HepG2 (cell line): ENCODE measurements at regions not wholly inside any gene's neighbourhood (a gene's known extent, or its start where the extent isn't known, plus 50 kb on each side); places are given as distances from the start of the nearest gene placed in this dataset.
A peak's percentile ranks its signal among the peaks of the same experiment; 100 is the strongest.

ENCODE experiments used
- ATAC-seq: fragments of 200-7000 bp; cut with Tn5 transposase; 3 replicates; pipeline ENCODE4 v1.9.1; 2020; ENCODE audit warnings: mild to moderate bottlenecking, moderate library complexity
- BruUV-seq: library from RNA; stranded (reverse); fragments of 400-500 nt; replicated peaks from 2 replicates; lab custom pipeline; 2021; lab: Mats Ljungman, UMichigan
- CTCF ChIA-PET: fragments of 300-600 bp; formaldehyde crosslinking; extraction: SDS; loops from one replicate; lab custom pipeline; 2021; ENCODE audit warnings: low total read pairs, inconsistent platforms, low intra/inter-chr PET ratio; lab: Yijun Ruan, JAX
- POLR2A ChIA-PET: fragments of 350-600 bp; sonication (Branson Sonifier 250); formaldehyde crosslinking; loops from one replicate; lab custom pipeline; 2020; ENCODE audit warnings: antibody characterized with exemption, inconsistent platforms; lab: Yijun Ruan, JAX
- DNase-seq: peaks from one replicate; pipeline ENCODE4 v3.0.0-alpha.2; 2015; ENCODE audit warnings: low spot score
- FAIRE-seq: peaks from 3 replicates; lab custom pipeline; 2011; peaks lifted over from hg19 to GRCh38; lab: Jason Lieb, UNC
- H2AFZ ChIP-seq: one replicate; pipeline ENCODE4 v1.6.1; 2011; ENCODE audit warnings: low read length, inconsistent platforms
- H3K27ac ChIP-seq: fragments of 300-600 bp; 3 replicates; pipeline ENCODE4 v1.8.0; 2011; ENCODE audit warnings: mixed run types, mild to moderate bottlenecking, mixed read lengths, low read length, inconsistent platforms; ENCODE audit not compliant: insufficient read depth; ENCODE audit errors: extremely low read length
- H3K27me3 ChIP-seq, 2 experiments: fragments of 200-600 bp in 1 of 2; 2 replicates in 1 of 2; 3 replicates in 1 of 2; pipeline versions ENCODE4 v1.6.0 to v1.8.0; 2011; ENCODE audit warnings: low read length in 2 of 2, mild to moderate bottlenecking in 2 of 2, moderate library complexity in 2 of 2, inconsistent platforms in 1 of 2; ENCODE audit not compliant: insufficient read depth in 2 of 2, control insufficient read depth in 1 of 2
- H3K36me3 ChIP-seq, 2 experiments: fragments of 200-600 bp in 1 of 2; replicated peaks in 1 of 2; 2 replicates in 1 of 2; 3 replicates in 1 of 2; pipeline versions ENCODE4 v1.5.1 to v1.8.0; 2011; ENCODE audit warnings: low read length in 2 of 2, inconsistent platforms in 1 of 2; ENCODE audit not compliant: insufficient read depth in 2 of 2, control insufficient read depth in 1 of 2
- H3K4me1 ChIP-seq: 2 replicates; pipeline ENCODE4 v1.5.1; 2012; ENCODE audit warnings: low read length, inconsistent platforms; ENCODE audit not compliant: insufficient read depth
- H3K4me2 ChIP-seq: 2 replicates; pipeline ENCODE4 v1.6.0; 2011; ENCODE audit warnings: low read depth, low read length, inconsistent platforms
- H3K4me3 ChIP-seq, 3 experiments: fragments of 200-600 bp in 1 of 3; sonication (generic), shearing (Covaris generic) in 1 of 3; replicated peaks in 1 of 3; 2 replicates each; pipeline ENCODE4 v1.5.1; 2011 to 2016; ENCODE audit warnings: low read length in 3 of 3, inconsistent platforms in 2 of 3, low read depth in 2 of 3, mild to moderate bottlenecking in 2 of 3, control low read depth in 1 of 3, mixed read lengths in 1 of 3; ENCODE audit not compliant: insufficient read depth in 1 of 3
- H3K79me2 ChIP-seq: one replicate; pipeline ENCODE4 v1.6.1; 2011; ENCODE audit warnings: low read length, inconsistent platforms; ENCODE audit not compliant: insufficient read depth
- H3K9ac ChIP-seq: 2 replicates; pipeline ENCODE4 v1.6.0; 2011; ENCODE audit warnings: mild to moderate bottlenecking, low read depth, low read length, inconsistent platforms; ENCODE audit not compliant: insufficient read depth
- H3K9me3 ChIP-seq: 2 replicates; pipeline ENCODE4 v1.5.1; 2012; ENCODE audit warnings: mild to moderate bottlenecking, low read length
- H4K20me1 ChIP-seq: 2 replicates; pipeline ENCODE4 v1.6.0; 2011; ENCODE audit warnings: inconsistent platforms, mild to moderate bottlenecking, low read length, moderate library complexity; ENCODE audit not compliant: insufficient read depth
- IRF1 ChIP-seq: sonication (generic); formaldehyde crosslinking; IDR thresholded peaks from 2 replicates; pipeline ENCODE4 v1.4.0; 2020; ENCODE audit warnings: low read depth, mild to moderate bottlenecking, missing genetic modification reagents
- LRRFIP1 ChIP-seq: sonication (generic); formaldehyde crosslinking; conservative IDR thresholded peaks from 2 replicates; pipeline ENCODE4 v1.4.0; 2020; ENCODE audit warnings: missing genetic modification reagents
- MAF1 ChIP-seq: sonication (generic); formaldehyde crosslinking; IDR thresholded peaks from 2 replicates; pipeline ENCODE4 v1.5.0; 2020; ENCODE audit warnings: missing genetic modification reagents, borderline replicate concordance
- MAFF ChIP-seq: IDR thresholded peaks from 2 replicates; pipeline ENCODE4 v1.6.1; 2011; ENCODE audit warnings: low read depth, low read length, improper control_type of control experiment
- MAFK ChIP-seq, 2 experiments: IDR thresholded peaks in 1 of 2; conservative IDR thresholded peaks in 1 of 2; 2 replicates each; pipeline ENCODE4 v1.6.1; 2011; ENCODE audit warnings: improper control_type of control experiment in 2 of 2, low read length in 2 of 2
- TBP ChIP-seq: sonication (generic); formaldehyde crosslinking; IDR thresholded peaks from 2 replicates; pipeline ENCODE4 v1.5.0; 2020; ENCODE audit warnings: missing genetic modification reagents
- ZFY ChIP-seq: sonication (generic); formaldehyde crosslinking; IDR thresholded peaks from 2 replicates; pipeline ENCODE4 v1.4.0; 2020; ENCODE audit warnings: missing genetic modification reagents
- ZNF12 ChIP-seq: sonication (generic); formaldehyde crosslinking; IDR thresholded peaks from 2 replicates; pipeline ENCODE4 v1.5.0; 2020; ENCODE audit warnings: missing genetic modification reagents
- ZNF230 ChIP-seq: sonication (generic); formaldehyde crosslinking; IDR thresholded peaks from 2 replicates; pipeline ENCODE4 v1.4.0; 2020; ENCODE audit warnings: mild to moderate bottlenecking, missing genetic modification reagents
- ZNF367 ChIP-seq: sonication (generic); formaldehyde crosslinking; IDR thresholded peaks from 2 replicates; pipeline ENCODE4 v1.4.0; 2020; ENCODE audit warnings: missing genetic modification reagents, borderline replicate concordance
- in situ Hi-C: cut with HindIII; loops from 2 replicates; pipeline ENCODE4 v1.10.0; 2017; ENCODE audit warnings: low pct_unique_long_range_greater_than_20kb; ENCODE audit not compliant: extremely low pct_ligation_motif_present
- intact Hi-C: fragments of 100-400 bp; cut with micrococcal nuclease; formaldehyde crosslinking; loops from one replicate; pipeline ENCODE4 v1.10.0; 2022; ENCODE audit not compliant: unreplicated experiment
- TF ChIP-seq, protein P1 (sequence below): sonication (generic); formaldehyde crosslinking; IDR thresholded peaks from 2 replicates; pipeline ENCODE4 v1.5.0; 2020; ENCODE audit warnings: missing genetic modification reagents, mild to moderate bottlenecking, borderline replicate concordance
- TF ChIP-seq, protein P2 (sequence below), 2 experiments: sonication (generic) in 1 of 2; formaldehyde crosslinking in 1 of 2; IDR thresholded peaks; 2 replicates each; pipeline versions ENCODE4 v1.6.1 to v1.9.0; 2014 to 2022; ENCODE audit warnings: antibody characterized with exemption in 1 of 2, borderline replicate concordance in 1 of 2, inconsistent platforms in 1 of 2, low read depth in 1 of 2, missing genetic modification reagents in 1 of 2

- Histone ChIP-seq H3K27me3 (no peaks in the 10 kb centered on the region), H3K27ac (no peak overlapping the region), H3K9ac (no peak overlapping the region), H3K4me3 (no peak overlapping the region), H3K4me1 (no peaks in the 10 kb centered on the region), H2AFZ (no peak overlapping the region), H3K4me2 (no peak overlapping the region), H3K79me2 (no peaks in the 10 kb centered on the region), H3K36me3 (no peaks in the 10 kb centered on the region), H4K20me1 (no peaks in the 10 kb centered on the region), H3K9me3 (no peaks in the 10 kb centered on the region)
- ChIA-PET CTCF (no interaction called here), POLR2A (no interaction called here)
- peak; percentile 95 to 98 for TF ChIP-seq MAFK (conservative IDR thresholded peaks at IDR 0.05 in 1 of 2, IDR thresholded peaks at IDR 0.05 in 1 of 2; ENCODE audit: low read length in 2 of 2)
- no peak for TF ChIP-seq LRRFIP1 (CRISPR knock-in tag)
- no peak for TF ChIP-seq TBP (CRISPR knock-in tag)
- no peak for TF ChIP-seq ZNF230 (CRISPR knock-in tag)
- TF ChIP-seq, protein P1, sequence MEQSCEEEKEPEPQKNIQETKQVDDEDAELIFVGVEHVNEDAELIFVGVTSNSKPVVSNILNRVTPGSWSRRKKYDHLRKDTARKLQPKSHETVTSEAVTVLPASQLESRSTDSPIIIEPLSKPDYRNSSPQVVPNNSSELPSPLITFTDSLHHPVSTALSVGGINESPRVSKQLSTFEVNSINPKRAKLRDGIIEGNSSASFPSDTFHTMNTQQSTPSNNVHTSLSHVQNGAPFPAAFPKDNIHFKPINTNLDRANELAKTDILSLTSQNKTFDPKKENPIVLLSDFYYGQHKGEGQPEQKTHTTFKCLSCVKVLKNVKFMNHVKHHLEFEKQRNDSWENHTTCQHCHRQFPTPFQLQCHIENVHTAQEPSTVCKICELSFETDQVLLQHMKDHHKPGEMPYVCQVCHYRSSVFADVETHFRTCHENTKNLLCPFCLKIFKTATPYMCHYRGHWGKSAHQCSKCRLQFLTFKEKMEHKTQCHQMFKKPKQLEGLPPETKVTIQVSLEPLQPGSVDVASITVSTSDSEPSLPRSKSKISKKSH (CRISPR knock-in tag) = no peak
- TF ChIP-seq ZNF367 (CRISPR knock-in tag) = no peak
- no peak for TF ChIP-seq ZFY (CRISPR knock-in tag)
- TF ChIP-seq ZNF12 = no peak
- no peak for TF ChIP-seq IRF1 (CRISPR knock-in tag)
- TF ChIP-seq, protein P2, sequence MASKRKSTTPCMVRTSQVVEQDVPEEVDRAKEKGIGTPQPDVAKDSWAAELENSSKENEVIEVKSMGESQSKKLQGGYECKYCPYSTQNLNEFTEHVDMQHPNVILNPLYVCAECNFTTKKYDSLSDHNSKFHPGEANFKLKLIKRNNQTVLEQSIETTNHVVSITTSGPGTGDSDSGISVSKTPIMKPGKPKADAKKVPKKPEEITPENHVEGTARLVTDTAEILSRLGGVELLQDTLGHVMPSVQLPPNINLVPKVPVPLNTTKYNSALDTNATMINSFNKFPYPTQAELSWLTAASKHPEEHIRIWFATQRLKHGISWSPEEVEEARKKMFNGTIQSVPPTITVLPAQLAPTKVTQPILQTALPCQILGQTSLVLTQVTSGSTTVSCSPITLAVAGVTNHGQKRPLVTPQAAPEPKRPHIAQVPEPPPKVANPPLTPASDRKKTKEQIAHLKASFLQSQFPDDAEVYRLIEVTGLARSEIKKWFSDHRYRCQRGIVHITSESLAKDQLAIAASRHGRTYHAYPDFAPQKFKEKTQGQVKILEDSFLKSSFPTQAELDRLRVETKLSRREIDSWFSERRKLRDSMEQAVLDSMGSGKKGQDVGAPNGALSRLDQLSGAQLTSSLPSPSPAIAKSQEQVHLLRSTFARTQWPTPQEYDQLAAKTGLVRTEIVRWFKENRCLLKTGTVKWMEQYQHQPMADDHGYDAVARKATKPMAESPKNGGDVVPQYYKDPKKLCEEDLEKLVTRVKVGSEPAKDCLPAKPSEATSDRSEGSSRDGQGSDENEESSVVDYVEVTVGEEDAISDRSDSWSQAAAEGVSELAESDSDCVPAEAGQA (IDR thresholded peaks at IDR 0.05; ENCODE audit: low read depth) = no peak
- TF ChIP-seq, protein P2 (CRISPR knock-in tag; IDR thresholded peaks at IDR 0.05; ENCODE audit: borderline replicate concordance) = no peak
- TF ChIP-seq MAFF = peak; percentile 98
- no peak for TF ChIP-seq MAF1 (CRISPR knock-in tag)
- FAIRE-seq (no peak), DNase-seq (no peak), ATAC-seq (no peak)
- in situ Hi-C loops = loop anchor here (25.0 kb wide), 2 partner anchors 1174 to 1724 kb away; no protein-coding TSS in a partner anchor
- BruUV-seq = no TSS peak
- intact Hi-C loops = loop anchor here (10.0 kb wide), 1 partner anchor 456 kb away; no protein-coding TSS in a partner anchor
Measured at GRCh38 chr7:13288516-13288915, 601.1 kb downstream of the ARL4A start.
